ENCODE measurements at regions not wholly inside any gene's neighbourhood (a gene's known extent, or its start where the extent isn't known, plus 50 kb on each side); places are given as distances from the start of the nearest gene placed in this dataset.

GRCh38 chr1:81695741-81696140 lies 105.0 kb upstream of the ADGRL2 start:
- DNase-seq = no peak

- DNase-seq = no peak
Measured at GRCh38 chr1:81693316-81693715, 107.4 kb upstream of the ADGRL2 start.

- no peak for DNase-seq
Measured at GRCh38 chr1:81690676-81691453, 109.9 kb upstream of the ADGRL2 start.

- no peak for DNase-seq
Measured at GRCh38 chr1:81689531-81689941, 111.2 kb upstream of the ADGRL2 start.

- no peak for DNase-seq
Measured at GRCh38 chr1:81682490-81682889, 118.2 kb upstream of the ADGRL2 start.

GRCh38 chr1:81681601-81682266 lies 119.0 kb upstream of the ADGRL2 start:
- no peak for DNase-seq

GRCh38 chr1:81681114-81681513 lies 119.6 kb upstream of the ADGRL2 start:
- no peak for DNase-seq

- DNase-seq = peak; percentile 28
Measured at GRCh38 chr1:81679942-81680341, 120.8 kb upstream of the ADGRL2 start.

GRCh38 chr1:81678779-81679178 lies 122.0 kb upstream of the ADGRL2 start:
- DNase-seq = no peak

GRCh38 chr1:81672766-81673165 lies 128.0 kb upstream of the ADGRL2 start:
- DNase-seq = no peak

- DNase-seq = no peak
Measured at GRCh38 chr1:81671038-81671437, 129.7 kb upstream of the ADGRL2 start.

GRCh38 chr1:81670286-81670685 lies 130.4 kb upstream of the ADGRL2 start:
- DNase-seq = no peak

GRCh38 chr1:81666586-81666985 lies 134.1 kb upstream of the ADGRL2 start:
- DNase-seq = no peak

GRCh38 chr1:81664341-81664740 lies 136.4 kb upstream of the ADGRL2 start:
- DNase-seq = no peak

GRCh38 chr1:81662913-81663526 lies 137.7 kb upstream of the ADGRL2 start:
- DNase-seq = no peak

- DNase-seq = no peak
Measured at GRCh38 chr1:81660286-81660685, 140.4 kb upstream of the ADGRL2 start.

GRCh38 chr1:81654657-81655056 lies 146.1 kb upstream of the ADGRL2 start:
- no peak for DNase-seq

- DNase-seq = no peak
Measured at GRCh38 chr1:81654147-81654546, 146.6 kb upstream of the ADGRL2 start.

- no peak for DNase-seq
Measured at GRCh38 chr1:81650776-81651175, 150.0 kb upstream of the ADGRL2 start.

GRCh38 chr1:81635816-81636215 lies 164.9 kb upstream of the ADGRL2 start:
- no peak for DNase-seq

- DNase-seq = no peak
Measured at GRCh38 chr1:81634294-81634693, 166.4 kb upstream of the ADGRL2 start.

GRCh38 chr1:81619156-81619555 lies 181.6 kb upstream of the ADGRL2 start:
- DNase-seq = no peak

GRCh38 chr1:81618376-81618775 lies 182.4 kb upstream of the ADGRL2 start:
- no peak for DNase-seq

GRCh38 chr1:81617308-81617967 lies 183.3 kb upstream of the ADGRL2 start:
- no peak for DNase-seq
